ENCODE measurements at regions not wholly inside any gene's neighbourhood (a gene's known extent, or its start where the extent isn't known, plus 50 kb on each side); places are given as distances from the start of the nearest gene placed in this dataset.

DNA sequence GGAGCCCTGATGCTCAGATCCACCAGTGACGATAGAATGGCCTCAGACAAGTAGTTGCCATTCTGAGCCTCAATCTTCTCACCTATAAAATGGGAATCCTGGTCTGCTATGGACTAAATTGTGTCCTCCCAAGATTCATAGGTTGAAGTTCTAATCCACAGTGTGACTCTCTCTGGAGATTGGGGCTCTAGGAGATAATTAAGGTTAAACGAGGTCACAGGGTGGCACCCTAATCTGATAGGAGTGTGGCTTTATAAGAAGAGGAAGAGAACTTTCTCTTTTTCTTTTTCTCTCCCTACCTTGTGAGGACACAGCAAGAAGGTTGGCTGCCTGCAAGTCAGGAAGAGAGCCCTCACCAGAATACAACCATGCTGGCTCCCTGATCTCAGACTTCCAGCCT is 214.1 kb downstream of the KATNAL1 start:
- no peak for TF ChIP-seq EZH2 (IDR thresholded peaks at IDR 0.05; ENCODE audit: borderline replicate concordance, insufficient read depth, low read depth, low read length, poor library complexity, severe bottlenecking)
- TF ChIP-seq, protein P1, sequence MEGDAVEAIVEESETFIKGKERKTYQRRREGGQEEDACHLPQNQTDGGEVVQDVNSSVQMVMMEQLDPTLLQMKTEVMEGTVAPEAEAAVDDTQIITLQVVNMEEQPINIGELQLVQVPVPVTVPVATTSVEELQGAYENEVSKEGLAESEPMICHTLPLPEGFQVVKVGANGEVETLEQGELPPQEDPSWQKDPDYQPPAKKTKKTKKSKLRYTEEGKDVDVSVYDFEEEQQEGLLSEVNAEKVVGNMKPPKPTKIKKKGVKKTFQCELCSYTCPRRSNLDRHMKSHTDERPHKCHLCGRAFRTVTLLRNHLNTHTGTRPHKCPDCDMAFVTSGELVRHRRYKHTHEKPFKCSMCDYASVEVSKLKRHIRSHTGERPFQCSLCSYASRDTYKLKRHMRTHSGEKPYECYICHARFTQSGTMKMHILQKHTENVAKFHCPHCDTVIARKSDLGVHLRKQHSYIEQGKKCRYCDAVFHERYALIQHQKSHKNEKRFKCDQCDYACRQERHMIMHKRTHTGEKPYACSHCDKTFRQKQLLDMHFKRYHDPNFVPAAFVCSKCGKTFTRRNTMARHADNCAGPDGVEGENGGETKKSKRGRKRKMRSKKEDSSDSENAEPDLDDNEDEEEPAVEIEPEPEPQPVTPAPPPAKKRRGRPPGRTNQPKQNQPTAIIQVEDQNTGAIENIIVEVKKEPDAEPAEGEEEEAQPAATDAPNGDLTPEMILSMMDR (IDR thresholded peaks at IDR 0.05) = no peak

All from B cell (primary cell).